WTC11 (cell line): ENCODE measurements at regions not wholly inside any gene's neighbourhood (a gene's known extent, or its start where the extent isn't known, plus 50 kb on each side); places are given as distances from the start of the nearest gene placed in this dataset.

ENCODE experiments used
- CREM ChIP-seq: sonication (generic); formaldehyde crosslinking; IDR thresholded peaks from 2 replicates; pipeline ENCODE4 v1.8.1; 2022; ENCODE audit warnings: mild to moderate bottlenecking, missing genetic modification reagents, moderate library complexity
- EMX1 ChIP-seq: fragments of 250-450 bp; sonication (Bioruptor Pico); IDR thresholded peaks from 2 replicates; pipeline ENCODE4 v1.8.0; 2021; ENCODE audit warnings: mild to moderate bottlenecking
- NFATC4 ChIP-seq: fragments of 250-450 bp; sonication (Bioruptor Pico); IDR thresholded peaks from 2 replicates; pipeline ENCODE4 v1.9.0; 2021; ENCODE audit warnings: mild to moderate bottlenecking
- TF ChIP-seq, protein P1 (sequence below): sonication (generic); formaldehyde crosslinking; IDR thresholded peaks from 2 replicates; pipeline ENCODE4 v1.8.1; 2022; ENCODE audit warnings: mild to moderate bottlenecking, missing genetic modification reagents, moderate library complexity, borderline replicate concordance
- TF ChIP-seq, protein P2 (sequence below): fragments of 200-600 bp; IDR thresholded peaks from 2 replicates; pipeline ENCODE4 v1.8.0; 2022; ENCODE audit warnings: antibody characterized with exemption
- TF ChIP-seq, protein P3 (sequence below): sonication (generic); formaldehyde crosslinking; IDR thresholded peaks from 2 replicates; pipeline ENCODE4 v1.8.0; 2022; ENCODE audit warnings: mild to moderate bottlenecking, missing genetic modification reagents
- TF ChIP-seq, protein P4 (sequence below): sonication (generic); formaldehyde crosslinking; IDR thresholded peaks from 2 replicates; pipeline ENCODE4 v1.8.1; 2023; ENCODE audit warnings: mild to moderate bottlenecking, missing genetic modification reagents, moderate library complexity
- TF ChIP-seq, protein P5 (sequence below): sonication (generic); formaldehyde crosslinking; IDR thresholded peaks from 2 replicates; pipeline ENCODE4 v1.8.1; 2022; ENCODE audit warnings: low read depth, mild to moderate bottlenecking, moderate library complexity, missing genetic modification reagents, borderline replicate concordance

DNA sequence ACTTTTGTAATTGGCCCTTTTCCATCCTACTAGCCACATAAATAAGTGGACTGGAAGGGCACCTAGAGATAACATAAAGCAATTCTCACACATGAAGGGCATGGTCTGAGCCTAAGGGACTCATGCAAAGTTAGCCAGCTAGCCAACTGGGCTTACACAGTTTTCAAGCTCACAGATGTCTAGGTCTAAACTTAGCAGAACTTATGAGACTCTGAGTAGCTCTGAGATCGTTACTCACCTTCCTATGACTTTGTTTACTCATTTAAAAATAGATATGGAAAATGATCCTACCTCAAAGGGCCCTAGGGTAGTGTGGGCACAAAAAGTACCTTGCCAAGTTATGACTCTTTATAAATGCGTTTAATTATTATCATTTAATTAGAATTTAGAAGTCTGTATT is 410.4 kb upstream of the MPDZ start:
- TF ChIP-seq, protein P1, sequence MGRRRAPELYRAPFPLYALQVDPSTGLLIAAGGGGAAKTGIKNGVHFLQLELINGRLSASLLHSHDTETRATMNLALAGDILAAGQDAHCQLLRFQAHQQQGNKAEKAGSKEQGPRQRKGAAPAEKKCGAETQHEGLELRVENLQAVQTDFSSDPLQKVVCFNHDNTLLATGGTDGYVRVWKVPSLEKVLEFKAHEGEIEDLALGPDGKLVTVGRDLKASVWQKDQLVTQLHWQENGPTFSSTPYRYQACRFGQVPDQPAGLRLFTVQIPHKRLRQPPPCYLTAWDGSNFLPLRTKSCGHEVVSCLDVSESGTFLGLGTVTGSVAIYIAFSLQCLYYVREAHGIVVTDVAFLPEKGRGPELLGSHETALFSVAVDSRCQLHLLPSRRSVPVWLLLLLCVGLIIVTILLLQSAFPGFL (CRISPR knock-in tag): no peak
- TF ChIP-seq, protein P2, sequence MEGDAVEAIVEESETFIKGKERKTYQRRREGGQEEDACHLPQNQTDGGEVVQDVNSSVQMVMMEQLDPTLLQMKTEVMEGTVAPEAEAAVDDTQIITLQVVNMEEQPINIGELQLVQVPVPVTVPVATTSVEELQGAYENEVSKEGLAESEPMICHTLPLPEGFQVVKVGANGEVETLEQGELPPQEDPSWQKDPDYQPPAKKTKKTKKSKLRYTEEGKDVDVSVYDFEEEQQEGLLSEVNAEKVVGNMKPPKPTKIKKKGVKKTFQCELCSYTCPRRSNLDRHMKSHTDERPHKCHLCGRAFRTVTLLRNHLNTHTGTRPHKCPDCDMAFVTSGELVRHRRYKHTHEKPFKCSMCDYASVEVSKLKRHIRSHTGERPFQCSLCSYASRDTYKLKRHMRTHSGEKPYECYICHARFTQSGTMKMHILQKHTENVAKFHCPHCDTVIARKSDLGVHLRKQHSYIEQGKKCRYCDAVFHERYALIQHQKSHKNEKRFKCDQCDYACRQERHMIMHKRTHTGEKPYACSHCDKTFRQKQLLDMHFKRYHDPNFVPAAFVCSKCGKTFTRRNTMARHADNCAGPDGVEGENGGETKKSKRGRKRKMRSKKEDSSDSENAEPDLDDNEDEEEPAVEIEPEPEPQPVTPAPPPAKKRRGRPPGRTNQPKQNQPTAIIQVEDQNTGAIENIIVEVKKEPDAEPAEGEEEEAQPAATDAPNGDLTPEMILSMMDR: no peak
- TF ChIP-seq CREM (CRISPR knock-in tag) (no peak), EMX1 (CRISPR knock-in tag) (no peak), NFATC4 (CRISPR knock-in tag) (no peak)
- TF ChIP-seq, protein P3, sequence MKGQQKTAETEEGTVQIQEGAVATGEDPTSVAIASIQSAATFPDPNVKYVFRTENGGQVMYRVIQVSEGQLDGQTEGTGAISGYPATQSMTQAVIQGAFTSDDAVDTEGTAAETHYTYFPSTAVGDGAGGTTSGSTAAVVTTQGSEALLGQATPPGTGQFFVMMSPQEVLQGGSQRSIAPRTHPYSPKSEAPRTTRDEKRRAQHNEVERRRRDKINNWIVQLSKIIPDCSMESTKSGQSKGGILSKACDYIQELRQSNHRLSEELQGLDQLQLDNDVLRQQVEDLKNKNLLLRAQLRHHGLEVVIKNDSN: no peak
- TF ChIP-seq, protein P4, sequence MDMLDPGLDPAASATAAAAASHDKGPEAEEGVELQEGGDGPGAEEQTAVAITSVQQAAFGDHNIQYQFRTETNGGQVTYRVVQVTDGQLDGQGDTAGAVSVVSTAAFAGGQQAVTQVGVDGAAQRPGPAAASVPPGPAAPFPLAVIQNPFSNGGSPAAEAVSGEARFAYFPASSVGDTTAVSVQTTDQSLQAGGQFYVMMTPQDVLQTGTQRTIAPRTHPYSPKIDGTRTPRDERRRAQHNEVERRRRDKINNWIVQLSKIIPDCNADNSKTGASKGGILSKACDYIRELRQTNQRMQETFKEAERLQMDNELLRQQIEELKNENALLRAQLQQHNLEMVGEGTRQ: no peak
- TF ChIP-seq, protein P5, sequence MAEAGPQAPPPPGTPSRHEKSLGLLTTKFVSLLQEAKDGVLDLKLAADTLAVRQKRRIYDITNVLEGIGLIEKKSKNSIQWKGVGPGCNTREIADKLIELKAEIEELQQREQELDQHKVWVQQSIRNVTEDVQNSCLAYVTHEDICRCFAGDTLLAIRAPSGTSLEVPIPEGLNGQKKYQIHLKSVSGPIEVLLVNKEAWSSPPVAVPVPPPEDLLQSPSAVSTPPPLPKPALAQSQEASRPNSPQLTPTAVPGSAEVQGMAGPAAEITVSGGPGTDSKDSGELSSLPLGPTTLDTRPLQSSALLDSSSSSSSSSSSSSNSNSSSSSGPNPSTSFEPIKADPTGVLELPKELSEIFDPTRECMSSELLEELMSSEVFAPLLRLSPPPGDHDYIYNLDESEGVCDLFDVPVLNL (CRISPR knock-in tag): no peak
